Loucy (cell line): ENCODE measurements at regions not wholly inside any gene's neighbourhood (a gene's known extent, or its start where the extent isn't known, plus 50 kb on each side); places are given as distances from the start of the nearest gene placed in this dataset.

Source experiments
- EZH2phosphoT487 ChIP-seq: fragments of 200-600 bp; IDR thresholded peaks from 2 replicates; pipeline ENCODE4 v1.6.1; 2018; ENCODE audit warnings: antibody characterized with exemption, mild to moderate bottlenecking, moderate library complexity, borderline replicate concordance
- TF ChIP-seq, protein P1 (sequence below): fragments of 200-600 bp; sonication (generic); conservative IDR thresholded peaks from 2 replicates; pipeline ENCODE4 v1.5.1; 2014; ENCODE audit warnings: mild to moderate bottlenecking, antibody characterized with exemption, low read length

GRCh38 chr14:84202486-84202885 is 1327.5 kb upstream of the FLRT2 start:
- TF ChIP-seq, protein P1, sequence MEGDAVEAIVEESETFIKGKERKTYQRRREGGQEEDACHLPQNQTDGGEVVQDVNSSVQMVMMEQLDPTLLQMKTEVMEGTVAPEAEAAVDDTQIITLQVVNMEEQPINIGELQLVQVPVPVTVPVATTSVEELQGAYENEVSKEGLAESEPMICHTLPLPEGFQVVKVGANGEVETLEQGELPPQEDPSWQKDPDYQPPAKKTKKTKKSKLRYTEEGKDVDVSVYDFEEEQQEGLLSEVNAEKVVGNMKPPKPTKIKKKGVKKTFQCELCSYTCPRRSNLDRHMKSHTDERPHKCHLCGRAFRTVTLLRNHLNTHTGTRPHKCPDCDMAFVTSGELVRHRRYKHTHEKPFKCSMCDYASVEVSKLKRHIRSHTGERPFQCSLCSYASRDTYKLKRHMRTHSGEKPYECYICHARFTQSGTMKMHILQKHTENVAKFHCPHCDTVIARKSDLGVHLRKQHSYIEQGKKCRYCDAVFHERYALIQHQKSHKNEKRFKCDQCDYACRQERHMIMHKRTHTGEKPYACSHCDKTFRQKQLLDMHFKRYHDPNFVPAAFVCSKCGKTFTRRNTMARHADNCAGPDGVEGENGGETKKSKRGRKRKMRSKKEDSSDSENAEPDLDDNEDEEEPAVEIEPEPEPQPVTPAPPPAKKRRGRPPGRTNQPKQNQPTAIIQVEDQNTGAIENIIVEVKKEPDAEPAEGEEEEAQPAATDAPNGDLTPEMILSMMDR, result no peak
- no peak for TF ChIP-seq EZH2phosphoT487
